ENCODE measurements at regions not wholly inside any gene's neighbourhood (a gene's known extent, or its start where the extent isn't known, plus 50 kb on each side); places are given as distances from the start of the nearest gene placed in this dataset.

- TF ChIP-seq ZBTB9 (CRISPR knock-in tag; IDR thresholded peaks at IDR 0.05) (no peak), SMARCA4 (IDR thresholded peaks at IDR 0.05) (0 out of 2 replicates have a peak, but pooled peaks have one; percentile 21), EZH2 (IDR thresholded peaks at IDR 0.05; ENCODE audit: borderline replicate concordance, low read depth, low read length) (no peak), ZFX (CRISPR knock-in tag; IDR thresholded peaks at IDR 0.05) (peak; percentile 36; the same call in 1 of the 2 replicates), CREB3 (tag; conservative IDR thresholded peaks at IDR 0.05; ENCODE audit: low read depth) (no peak), STAT6 (CRISPR knock-in tag; IDR thresholded peaks at IDR 0.05) (no peak), CBFB (CRISPR knock-in tag; IDR thresholded peaks at IDR 0.05) (no peak), ZNF124 (CRISPR knock-in tag; IDR thresholded peaks at IDR 0.05) (no peak), ATF7 (IDR thresholded peaks at IDR 0.05) (peak; percentile 65; the same call in 1 of the 2 replicates), BMI1 (IDR thresholded peaks at IDR 0.05; ENCODE audit: low read length) (no peak), ESRRA (IDR thresholded peaks at IDR 0.05; ENCODE audit: borderline replicate concordance, low read depth) (peak; percentile 97), CTCF (IDR thresholded peaks at IDR 0.05 in 2 of 3, conservative IDR thresholded peaks at IDR 0.05 in 1 of 3; ENCODE audit: insufficient read depth in 2 of 3, low read depth in 1 of 3, low read length in 3 of 3) (peak; percentile 70 to 78 (median 71)), ZKSCAN8 (CRISPR knock-in tag; IDR thresholded peaks at IDR 0.05) (no peak), POLR2G (IDR thresholded peaks at IDR 0.05; ENCODE audit: low read depth, low read length) (0 out of 2 replicates have a peak, but pooled peaks have one; percentile 19), SMARCA5 (IDR thresholded peaks at IDR 0.05) (peak; percentile 99), KDM4B (IDR thresholded peaks at IDR 0.05; ENCODE audit: borderline replicate concordance in 2 of 2, low read depth in 1 of 2) (0 out of 4 replicates have a peak, but pooled peaks of 1 of the 2 experiments have one; percentile 30), CREB1 (IDR thresholded peaks at IDR 0.05) (0 out of 2 replicates have a peak, but pooled peaks have one; percentile 16), CREB1 (CRISPR knock-in tag; IDR thresholded peaks at IDR 0.05) (no peak), MCM7 (IDR thresholded peaks at IDR 0.05) (no peak), MCM5 (IDR thresholded peaks at IDR 0.05; ENCODE audit: low read depth) (no peak), ZNF121 (CRISPR knock-in tag; conservative IDR thresholded peaks at IDR 0.05) (peak; percentile 94), ZNF165 (CRISPR knock-in tag; IDR thresholded peaks at IDR 0.05; ENCODE audit: borderline replicate concordance) (no peak)
These were observed 88.3 kb downstream of the CEBPB start (continued) for GRCh38 chr20:50278684-50279531.

Data from K562 (cell line).